ENCODE measurements at regions not wholly inside any gene's neighbourhood (a gene's known extent, or its start where the extent isn't known, plus 50 kb on each side); places are given as distances from the start of the nearest gene placed in this dataset.

DNA sequence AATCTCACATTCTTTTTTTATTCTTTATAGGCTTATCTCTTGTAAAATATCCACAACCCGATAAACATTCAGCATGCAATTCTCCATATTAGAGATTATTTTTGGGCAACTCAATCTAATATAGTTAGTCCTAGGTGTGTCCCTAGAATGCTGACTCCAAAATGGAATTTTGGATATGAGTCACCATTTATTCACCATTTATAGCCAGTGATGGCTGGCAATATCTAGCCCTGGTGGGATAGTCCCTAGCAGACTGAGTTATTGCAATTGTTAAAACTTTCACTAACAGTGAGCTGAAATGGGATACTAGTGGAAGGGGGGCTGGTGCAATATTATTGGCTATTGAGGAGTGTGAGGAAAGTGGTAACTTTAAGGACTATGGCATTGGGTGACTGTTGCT is 401.6 kb downstream of the SLC4A3 start:
- no peak overlapping the region for H3K27ac ChIP-seq
- H3K4me3 ChIP-seq: no peak overlapping the region
- DNase-seq (ENCODE audit: low spot score in 2 of 2): no peak
- no peaks in the 10 kb centered on the region for H3K9me3 ChIP-seq
- no peaks in the 10 kb centered on the region for H3K36me3 ChIP-seq
- TF ChIP-seq, protein P1, sequence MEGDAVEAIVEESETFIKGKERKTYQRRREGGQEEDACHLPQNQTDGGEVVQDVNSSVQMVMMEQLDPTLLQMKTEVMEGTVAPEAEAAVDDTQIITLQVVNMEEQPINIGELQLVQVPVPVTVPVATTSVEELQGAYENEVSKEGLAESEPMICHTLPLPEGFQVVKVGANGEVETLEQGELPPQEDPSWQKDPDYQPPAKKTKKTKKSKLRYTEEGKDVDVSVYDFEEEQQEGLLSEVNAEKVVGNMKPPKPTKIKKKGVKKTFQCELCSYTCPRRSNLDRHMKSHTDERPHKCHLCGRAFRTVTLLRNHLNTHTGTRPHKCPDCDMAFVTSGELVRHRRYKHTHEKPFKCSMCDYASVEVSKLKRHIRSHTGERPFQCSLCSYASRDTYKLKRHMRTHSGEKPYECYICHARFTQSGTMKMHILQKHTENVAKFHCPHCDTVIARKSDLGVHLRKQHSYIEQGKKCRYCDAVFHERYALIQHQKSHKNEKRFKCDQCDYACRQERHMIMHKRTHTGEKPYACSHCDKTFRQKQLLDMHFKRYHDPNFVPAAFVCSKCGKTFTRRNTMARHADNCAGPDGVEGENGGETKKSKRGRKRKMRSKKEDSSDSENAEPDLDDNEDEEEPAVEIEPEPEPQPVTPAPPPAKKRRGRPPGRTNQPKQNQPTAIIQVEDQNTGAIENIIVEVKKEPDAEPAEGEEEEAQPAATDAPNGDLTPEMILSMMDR (IDR thresholded peaks at IDR 0.05): no peak
- H3K27me3 ChIP-seq: no peaks in the 10 kb centered on the region
- peaks cover 0 to 4% of the 10 kb centered on the region in 2 donors for H3K4me1 ChIP-seq
- intact Hi-C loops (cut with DNase I): no loop called here

DNA sequence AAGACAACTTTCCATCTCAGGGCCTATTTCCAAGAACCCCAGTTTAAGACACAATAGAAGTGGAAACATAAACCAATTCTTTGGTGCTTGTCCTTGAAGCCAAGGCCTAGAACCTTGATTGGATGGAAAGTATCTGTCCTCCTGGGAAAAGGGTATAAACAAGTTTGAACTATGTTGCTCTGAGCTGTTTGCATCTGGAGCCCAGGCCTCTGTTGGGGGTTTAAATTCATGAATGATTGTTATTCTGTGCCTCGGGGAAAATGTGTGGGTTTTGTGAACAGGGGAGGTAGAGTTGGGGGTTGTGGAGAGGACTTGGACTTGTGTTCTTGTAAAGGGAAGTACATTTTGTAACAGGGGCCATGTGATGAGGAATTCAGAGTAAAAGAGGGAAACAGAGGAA is 406.1 kb downstream of the SLC4A3 start:
- H3K4me1 ChIP-seq: peaks cover 0 to 16% of the 10 kb centered on the region in 2 donors
- no peaks in the 10 kb centered on the region for H3K36me3 ChIP-seq
- no peak overlapping the region for H3K4me3 ChIP-seq
- H3K9me3 ChIP-seq: no peaks in the 10 kb centered on the region
- TF ChIP-seq, protein P1 (IDR thresholded peaks at IDR 0.05): no peak
- no peaks in the 10 kb centered on the region for H3K27me3 ChIP-seq
- peak overlapping the region in 1 of 2 donors; percentile 35 for H3K27ac ChIP-seq
- DNase-seq (ENCODE audit: low spot score in 2 of 2): no peak
- intact Hi-C loops (cut with DNase I): no loop called here

DNA sequence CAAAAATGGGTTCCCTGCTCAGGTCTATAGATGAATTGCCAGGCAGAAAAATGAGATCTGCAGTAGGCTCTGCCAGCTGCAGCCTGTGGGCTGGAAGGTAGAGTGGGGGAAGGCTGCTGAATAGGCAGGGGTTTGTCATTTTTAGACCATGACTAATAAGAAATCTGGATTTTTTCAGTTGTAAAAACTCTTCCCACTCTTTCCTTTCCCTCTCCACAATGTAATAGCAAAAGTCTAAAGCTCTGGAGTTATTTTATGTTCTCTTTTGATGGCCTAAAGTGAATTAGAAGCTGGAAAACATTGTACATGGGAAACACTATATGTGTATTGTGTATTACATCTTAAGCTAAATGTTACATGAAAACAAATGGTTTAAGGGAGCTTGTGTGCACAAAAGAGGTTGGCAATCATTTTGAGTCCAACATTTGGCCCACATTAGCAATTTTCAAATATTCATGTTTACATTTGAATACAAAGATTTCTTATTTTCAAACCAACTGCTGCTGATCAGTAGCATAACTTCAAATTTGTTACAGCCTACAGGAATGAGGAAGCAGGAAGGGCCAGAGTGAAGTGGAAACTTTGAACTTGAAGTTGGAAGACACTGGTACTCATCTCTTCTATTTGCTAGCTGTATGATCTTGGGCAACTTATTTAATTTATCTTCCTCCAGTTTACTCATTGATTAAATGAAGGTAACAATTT is 407.1 kb downstream of the SLC4A3 start:
- TF ChIP-seq, protein P1 (IDR thresholded peaks at IDR 0.05): no peak
- peak overlapping the region; percentile 5 to 35 for H3K27ac ChIP-seq
- DNase-seq (ENCODE audit: low spot score in 2 of 2): no peak

DNA sequence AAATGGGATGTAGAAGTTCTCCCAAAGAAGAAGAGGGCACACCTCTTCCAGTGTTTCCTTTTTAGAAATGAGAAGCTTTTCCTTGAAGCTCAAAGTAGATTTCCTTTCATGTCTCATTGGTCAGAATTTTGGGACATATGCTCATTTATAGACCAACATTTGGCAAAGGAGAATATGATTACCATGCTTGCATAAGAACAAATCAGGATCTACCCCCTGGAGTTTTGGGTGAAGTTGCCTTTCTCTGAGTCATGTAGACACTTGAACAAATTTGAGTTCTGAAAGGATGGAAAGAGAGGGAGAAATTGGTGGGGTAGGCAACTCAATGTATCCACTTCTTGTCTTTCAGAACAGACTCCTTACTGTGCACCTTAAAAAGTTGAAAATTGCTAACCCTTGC is 409.0 kb downstream of the SLC4A3 start:
- intact Hi-C loops (cut with DNase I): no loop called here
- TF ChIP-seq, protein P1 (IDR thresholded peaks at IDR 0.05): no peak
- DNase-seq (ENCODE audit: low spot score in 2 of 2): no peak
- Histone ChIP-seq H3K36me3 (no peaks in the 10 kb centered on the region), H3K9me3 (no peaks in the 10 kb centered on the region), H3K27me3 (no peaks in the 10 kb centered on the region), H3K27ac (no peak overlapping the region), H3K4me3 (no peak overlapping the region), H3K4me1 (peaks cover 0 to 16% of the 10 kb centered on the region in 2 donors)

More for the DNA sequence above, 407.1 kb downstream of the SLC4A3 start:
- Histone ChIP-seq H3K9me3 (no peaks in the 10 kb centered on the region), H3K27me3 (no peaks in the 10 kb centered on the region), H3K4me1 (peaks cover 0 to 16% of the 10 kb centered on the region in 2 donors), H3K36me3 (no peaks in the 10 kb centered on the region), H3K4me3 (no peak overlapping the region)
- intact Hi-C loops (cut with DNase I): no loop called here

GRCh38 chr2:220040346-220040745 is 412.9 kb downstream of the SLC4A3 start:
- H3K9me3 ChIP-seq: no peaks in the 10 kb centered on the region
- no peaks in the 10 kb centered on the region for H3K27me3 ChIP-seq
- no peak overlapping the region for H3K4me3 ChIP-seq
- DNase-seq (ENCODE audit: low spot score in 2 of 2): no peak
- intact Hi-C loops (cut with DNase I): no loop called here
- H3K4me1 ChIP-seq: no peaks in the 10 kb centered on the region
- TF ChIP-seq, protein P1 (IDR thresholded peaks at IDR 0.05): no peak
- H3K36me3 ChIP-seq: no peaks in the 10 kb centered on the region
- no peak overlapping the region for H3K27ac ChIP-seq

All from ascending aorta (tissue), 2 donors.